ENCODE measurements at regions not wholly inside any gene's neighbourhood (a gene's known extent, or its start where the extent isn't known, plus 50 kb on each side); places are given as distances from the start of the nearest gene placed in this dataset.

DNA sequence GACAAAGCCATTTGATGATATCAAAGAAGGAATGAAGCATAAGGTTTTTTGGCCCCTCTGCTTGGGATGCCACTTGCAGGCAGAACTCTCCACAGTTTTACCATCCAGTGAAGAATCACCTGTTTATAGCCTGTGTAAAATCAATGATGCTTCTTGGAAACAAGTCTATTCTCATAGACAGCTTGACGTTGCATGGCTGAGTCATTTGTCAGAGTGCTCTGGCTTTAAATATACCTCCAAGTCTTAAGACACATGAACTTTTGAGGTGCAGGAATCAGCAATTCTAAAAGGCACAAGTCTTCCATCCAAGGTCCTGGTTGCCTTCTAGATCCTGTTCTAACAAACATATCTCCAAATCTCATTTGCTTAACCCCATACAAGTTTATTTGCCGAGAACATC lies 53.6 kb upstream of the KIRREL3 start:
- H3K9ac ChIP-seq (ENCODE audit: control insufficient read depth, insufficient read depth, low read length) = no peak overlapping the region
- CTCF ChIA-PET = no interaction called here
- no peaks in the 10 kb centered on the region for H3K27me3 ChIP-seq (replicated peaks in 1 of 2; ENCODE audit: control insufficient read depth in 2 of 2, insufficient read depth in 2 of 2, low read length in 1 of 2)
- TF ChIP-seq NRF1 (conservative IDR thresholded peaks at IDR 0.05; ENCODE audit: low read depth, low read length) (no peak), JUNB (IDR thresholded peaks at IDR 0.05) (no peak), BRCA1 (IDR thresholded peaks at IDR 0.05; ENCODE audit: low read depth, low read length) (no peak), CBX5 (IDR thresholded peaks at IDR 0.05; ENCODE audit: low read depth) (no peak), MEF2B (IDR thresholded peaks at IDR 0.05; ENCODE audit: partially characterized antibody, poor library complexity, severe bottlenecking) (no peak), EP300 (IDR thresholded peaks at IDR 0.05; ENCODE audit: borderline replicate concordance in 1 of 2, control insufficient read depth in 1 of 2, low read depth in 2 of 2, low read length in 2 of 2) (no peak), YBX1 (IDR thresholded peaks at IDR 0.05) (no peak), HDAC6 (IDR thresholded peaks at IDR 0.05; ENCODE audit: unreplicated experiment) (no peak), STAT1 (conservative IDR thresholded peaks at IDR 0.05) (no peak), FOXK2 (IDR thresholded peaks at IDR 0.05) (no peak), SREBF1 (IDR thresholded peaks at IDR 0.05; ENCODE audit: low read length) (no peak)
- TF ChIP-seq, protein P1, sequence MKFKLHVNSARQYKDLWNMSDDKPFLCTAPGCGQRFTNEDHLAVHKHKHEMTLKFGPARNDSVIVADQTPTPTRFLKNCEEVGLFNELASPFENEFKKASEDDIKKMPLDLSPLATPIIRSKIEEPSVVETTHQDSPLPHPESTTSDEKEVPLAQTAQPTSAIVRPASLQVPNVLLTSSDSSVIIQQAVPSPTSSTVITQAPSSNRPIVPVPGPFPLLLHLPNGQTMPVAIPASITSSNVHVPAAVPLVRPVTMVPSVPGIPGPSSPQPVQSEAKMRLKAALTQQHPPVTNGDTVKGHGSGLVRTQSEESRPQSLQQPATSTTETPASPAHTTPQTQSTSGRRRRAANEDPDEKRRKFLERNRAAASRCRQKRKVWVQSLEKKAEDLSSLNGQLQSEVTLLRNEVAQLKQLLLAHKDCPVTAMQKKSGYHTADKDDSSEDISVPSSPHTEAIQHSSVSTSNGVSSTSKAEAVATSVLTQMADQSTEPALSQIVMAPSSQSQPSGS (IDR thresholded peaks at IDR 0.05; ENCODE audit: low read length) = no peak
- no peaks in the 10 kb centered on the region for H3K4me1 ChIP-seq (ENCODE audit: control insufficient read depth, insufficient read depth, low read length)
- no peak overlapping the region for H3K4me3 ChIP-seq
- SMC1A ChIA-PET (ENCODE audit: uncharacterized antibody, unreplicated experiment) = no interaction called here
- DNase-seq (ENCODE audit: low read depth, low spot score) (no peak), FAIRE-seq (no peak), ATAC-seq (no peak)
- H4K20me1 ChIP-seq (ENCODE audit: control insufficient read depth, insufficient read depth) = no peaks in the 10 kb centered on the region
- no peaks in the 10 kb centered on the region for H3K36me3 ChIP-seq (ENCODE audit: control insufficient read depth in 2 of 2, insufficient read depth in 2 of 2, low read length in 1 of 2)
- no peaks in the 10 kb centered on the region for H3K9me3 ChIP-seq (replicated peaks; ENCODE audit: control insufficient read depth, insufficient read depth, low read length)
- WGBS (ENCODE audit: insufficient coverage, insufficient replicate concordance, low lambda C conversion rate, missing lambda C conversion rate) = 11% methylated on average over 2 of the region's 2 CpGs
- no peak overlapping the region for H3K4me2 ChIP-seq (ENCODE audit: control insufficient read depth, insufficient read depth)
- BruUV-seq (replicated peaks) = no TSS peak
- no peak overlapping the region for H3K27ac ChIP-seq (ENCODE audit: control insufficient read depth, insufficient read depth)
- no peaks in the 10 kb centered on the region for H3K79me2 ChIP-seq (ENCODE audit: control insufficient read depth, insufficient read depth, low read length)
- H2AFZ ChIP-seq (ENCODE audit: control insufficient read depth, low read depth, low read length) = no peak overlapping the region
- in situ Hi-C loops (cut with MboI) = no loop called here
- POLR2A ChIA-PET = no interaction called here
- intact Hi-C loops (cut with micrococcal nuclease; ENCODE audit: unreplicated experiment) = no loop called here
- RAD21 ChIA-PET (ENCODE audit: unreplicated experiment) = no interaction called here

Data from GM12878 (cell line).